ENCODE measurements at regions not wholly inside any gene's neighbourhood (a gene's known extent, or its start where the extent isn't known, plus 50 kb on each side); places are given as distances from the start of the nearest gene placed in this dataset.

GRCh38 chr1:94329986-94330385 lies 88.2 kb upstream of the ABCD3 start:
- TF ChIP-seq, protein P1, sequence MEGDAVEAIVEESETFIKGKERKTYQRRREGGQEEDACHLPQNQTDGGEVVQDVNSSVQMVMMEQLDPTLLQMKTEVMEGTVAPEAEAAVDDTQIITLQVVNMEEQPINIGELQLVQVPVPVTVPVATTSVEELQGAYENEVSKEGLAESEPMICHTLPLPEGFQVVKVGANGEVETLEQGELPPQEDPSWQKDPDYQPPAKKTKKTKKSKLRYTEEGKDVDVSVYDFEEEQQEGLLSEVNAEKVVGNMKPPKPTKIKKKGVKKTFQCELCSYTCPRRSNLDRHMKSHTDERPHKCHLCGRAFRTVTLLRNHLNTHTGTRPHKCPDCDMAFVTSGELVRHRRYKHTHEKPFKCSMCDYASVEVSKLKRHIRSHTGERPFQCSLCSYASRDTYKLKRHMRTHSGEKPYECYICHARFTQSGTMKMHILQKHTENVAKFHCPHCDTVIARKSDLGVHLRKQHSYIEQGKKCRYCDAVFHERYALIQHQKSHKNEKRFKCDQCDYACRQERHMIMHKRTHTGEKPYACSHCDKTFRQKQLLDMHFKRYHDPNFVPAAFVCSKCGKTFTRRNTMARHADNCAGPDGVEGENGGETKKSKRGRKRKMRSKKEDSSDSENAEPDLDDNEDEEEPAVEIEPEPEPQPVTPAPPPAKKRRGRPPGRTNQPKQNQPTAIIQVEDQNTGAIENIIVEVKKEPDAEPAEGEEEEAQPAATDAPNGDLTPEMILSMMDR (IDR thresholded peaks at IDR 0.05): peak in 4 of 7 experiments; percentile 9 to 43 (median 34)
- no peak for TF ChIP-seq POLR2A (IDR thresholded peaks at IDR 0.05)
- no peak for TF ChIP-seq EP300 (IDR thresholded peaks at IDR 0.05)
- TF ChIP-seq POLR2AphosphoS5 (IDR thresholded peaks at IDR 0.05): no peak

All from stomach (tissue), 4 donors.